HG03095 (cell line): ENCODE measurements at regions not wholly inside any gene's neighbourhood (a gene's known extent, or its start where the extent isn't known, plus 50 kb on each side); places are given as distances from the start of the nearest gene placed in this dataset.

ENCODE experiments used
- ATAC-seq: cut with Tn5 transposase; IDR thresholded peaks from one replicate; pipeline ENCODE4 v1.9.1; 2021; ENCODE audit warnings: moderate library complexity; ENCODE audit not compliant: unreplicated experiment

DNA sequence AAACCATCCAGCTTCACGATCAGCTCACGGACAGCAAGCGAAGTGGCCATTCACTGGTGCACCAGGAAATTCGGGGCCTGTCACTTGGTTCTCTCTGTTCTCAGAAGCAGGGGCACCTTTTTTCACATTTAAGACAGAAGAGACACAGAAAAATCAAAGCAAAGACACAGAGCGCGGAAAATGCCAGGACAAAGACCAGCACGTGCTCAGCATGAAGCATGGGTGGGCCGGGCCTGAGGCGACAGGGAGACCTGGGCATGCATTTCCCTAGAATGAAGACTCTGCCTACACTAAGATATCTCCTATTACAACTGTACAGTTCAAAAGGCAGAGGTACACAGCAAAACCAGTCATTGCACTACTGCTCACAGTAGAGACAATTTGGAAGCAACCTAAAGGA, 117.4 kb upstream of the ID2 start:
- ATAC-seq = no peak

DNA sequence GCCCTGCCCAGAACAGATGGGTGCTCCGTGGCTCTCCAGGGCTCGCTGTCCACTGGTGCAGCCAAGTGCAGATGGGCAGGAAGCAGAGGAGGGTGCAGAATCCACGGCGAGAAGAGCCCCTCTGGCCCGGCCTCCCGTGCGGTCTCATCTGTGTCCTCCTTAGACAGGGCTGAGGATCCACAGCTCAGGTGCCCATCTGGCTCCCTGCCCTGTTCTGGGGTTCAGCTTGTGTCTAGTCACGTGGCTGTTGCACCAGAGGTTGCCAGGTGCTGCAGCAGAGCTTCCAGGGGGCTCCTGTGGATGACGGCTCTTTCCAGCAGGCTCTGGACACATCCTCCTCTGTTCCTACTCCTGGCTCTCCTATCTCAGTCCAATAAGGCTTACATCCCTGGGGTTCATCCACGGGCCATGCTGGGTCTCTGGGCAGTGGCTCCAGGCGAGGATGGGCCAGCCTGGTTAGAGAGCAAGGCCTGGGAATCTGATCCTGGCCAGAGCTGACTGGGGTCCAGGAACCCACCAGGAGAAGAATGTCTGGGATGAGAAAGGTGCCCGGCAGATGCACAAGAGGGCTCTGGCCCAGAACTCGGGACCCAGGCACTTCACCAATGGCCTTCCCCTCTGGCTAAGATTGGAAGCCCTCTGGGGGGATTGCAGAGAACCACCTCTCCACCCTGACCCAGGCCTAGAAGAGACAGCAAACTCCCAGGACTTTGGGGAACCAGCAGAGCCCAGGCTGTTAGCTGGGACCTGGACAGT, 116.3 kb upstream of the ID2 start:
- no peak for ATAC-seq

GRCh38 chr2:8566155-8566670, 115.6 kb upstream of the ID2 start:
- ATAC-seq = no peak

GRCh38 chr2:8566774-8567468, 114.9 kb upstream of the ID2 start:
- no peak for ATAC-seq

- ATAC-seq = no peak
These were observed 114.2 kb upstream of the ID2 start for GRCh38 chr2:8567469-8568260.

- no peak for ATAC-seq
These were observed 113.1 kb upstream of the ID2 start for GRCh38 chr2:8568543-8569302.

DNA sequence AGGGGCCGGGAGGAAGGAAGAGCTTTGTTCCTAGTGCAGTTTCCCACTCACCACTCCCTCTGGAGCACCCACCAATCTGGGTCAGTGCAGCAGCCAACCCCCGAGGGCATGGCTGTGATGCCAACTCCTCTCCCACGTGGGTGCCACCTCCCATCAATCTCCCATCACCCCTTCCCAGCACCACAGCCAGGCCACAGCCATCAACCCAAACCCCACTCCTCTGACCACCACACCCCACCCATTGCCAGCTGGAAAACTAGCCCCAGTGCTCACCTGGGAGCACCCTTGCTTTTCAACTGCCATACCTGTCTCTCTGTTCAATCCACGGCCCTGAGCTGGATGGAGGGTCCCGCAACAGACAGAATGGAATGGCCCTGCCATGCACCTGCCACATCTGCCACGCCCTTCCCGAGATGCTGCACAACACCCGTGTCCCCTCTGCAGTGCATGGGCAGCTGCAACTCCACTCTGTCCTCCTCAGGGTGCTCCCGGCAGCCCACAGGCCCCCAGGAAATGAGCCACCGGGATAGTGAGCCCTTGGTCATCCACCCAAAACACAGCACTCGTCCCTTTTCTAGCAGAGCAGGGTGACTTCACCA, 112.4 kb upstream of the ID2 start:
- ATAC-seq = no peak

DNA sequence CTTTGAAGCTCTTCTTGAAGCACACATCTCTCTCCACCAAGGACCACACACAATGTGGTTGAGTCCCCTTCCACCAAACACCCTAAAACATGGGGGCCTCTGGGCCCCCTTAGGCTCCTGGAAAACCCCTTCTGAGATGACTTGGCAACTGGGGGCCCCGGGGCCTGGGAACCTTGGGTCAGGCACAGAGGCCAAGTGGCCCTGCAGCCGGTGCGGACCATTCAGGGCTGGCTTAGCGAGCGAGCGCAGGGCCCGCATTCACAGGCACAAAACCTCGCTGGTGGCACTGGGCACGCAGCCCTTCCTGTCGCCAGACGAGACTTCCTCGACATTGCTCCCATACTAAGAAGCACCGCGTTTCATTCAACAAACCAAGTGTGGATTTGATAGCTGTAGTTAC, 111.2 kb upstream of the ID2 start:
- no peak for ATAC-seq

DNA sequence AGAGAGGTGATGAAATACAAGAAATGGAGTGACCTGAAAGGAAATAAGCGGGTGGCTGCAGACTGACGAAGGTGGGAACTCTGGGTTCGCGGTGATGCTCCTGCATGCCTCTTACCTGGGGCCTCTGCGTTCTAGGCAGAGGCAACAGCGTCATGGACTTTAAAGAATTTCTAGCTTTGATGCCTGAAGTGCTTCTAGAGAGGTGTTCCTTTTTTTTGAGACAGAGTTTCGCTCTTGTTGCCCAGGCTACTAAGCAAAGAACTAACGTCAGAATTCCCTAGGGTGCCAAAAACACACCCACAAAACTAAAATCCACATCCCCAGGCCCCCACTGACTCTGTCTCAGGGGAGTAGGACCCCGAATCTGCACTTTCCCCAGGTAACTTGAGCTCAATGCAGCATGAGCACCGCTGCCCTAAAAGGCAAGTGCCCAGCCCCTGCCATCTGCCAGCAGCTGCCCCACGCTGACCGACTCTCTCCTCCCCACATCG, 110.5 kb upstream of the ID2 start:
- no peak for ATAC-seq

GRCh38 chr2:8571792-8572499, 109.9 kb upstream of the ID2 start:
- no peak for ATAC-seq

GRCh38 chr2:8572712-8573233, 109.1 kb upstream of the ID2 start:
- ATAC-seq = no peak

DNA sequence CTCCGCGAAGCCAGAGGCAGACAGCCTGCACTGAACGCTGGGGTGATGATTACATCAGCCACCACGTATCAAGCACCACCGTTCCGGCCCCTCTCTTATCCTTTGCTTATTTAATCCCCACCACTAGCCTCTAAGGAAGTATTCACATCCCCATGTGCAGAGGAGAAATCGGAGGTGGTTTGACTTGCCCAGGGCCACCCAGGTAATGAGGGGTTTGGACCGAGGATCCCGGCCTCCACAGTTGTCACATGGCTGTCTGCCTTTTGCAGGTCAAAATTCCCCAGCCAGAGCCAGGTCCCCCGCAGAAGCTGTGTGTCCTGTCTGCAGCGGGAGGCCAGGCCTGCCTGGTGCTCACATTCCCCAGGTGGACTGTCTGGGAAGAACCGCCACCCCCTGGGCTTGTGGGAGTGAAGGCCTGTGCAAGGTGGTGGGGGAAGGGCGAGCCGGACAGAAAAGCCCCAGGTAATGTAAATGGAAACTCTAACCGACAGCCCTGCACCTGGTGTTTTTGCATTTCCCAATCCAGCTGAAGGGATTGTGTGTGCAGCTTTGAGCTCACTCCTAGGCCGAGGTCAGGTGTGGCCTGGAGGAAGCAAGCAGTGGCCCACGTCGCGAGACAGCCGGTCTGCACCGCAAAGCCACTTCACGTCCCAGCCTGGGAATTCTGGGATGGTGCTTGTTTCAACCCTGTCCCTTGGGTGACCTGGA, 108.5 kb upstream of the ID2 start:
- no peak for ATAC-seq

DNA sequence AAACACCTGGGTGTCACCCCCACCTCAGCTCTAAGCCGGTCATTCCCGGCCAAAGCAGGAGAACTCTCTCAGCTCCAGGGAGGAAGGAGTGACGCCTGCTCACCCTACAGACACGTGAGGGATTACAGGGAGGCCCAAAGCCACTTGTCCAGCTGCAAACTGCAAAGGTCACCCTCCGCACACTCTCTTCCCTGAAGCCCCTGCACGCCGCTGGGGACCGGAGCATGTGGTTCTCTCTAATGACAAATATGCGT, 108.0 kb upstream of the ID2 start:
- no peak for ATAC-seq

DNA sequence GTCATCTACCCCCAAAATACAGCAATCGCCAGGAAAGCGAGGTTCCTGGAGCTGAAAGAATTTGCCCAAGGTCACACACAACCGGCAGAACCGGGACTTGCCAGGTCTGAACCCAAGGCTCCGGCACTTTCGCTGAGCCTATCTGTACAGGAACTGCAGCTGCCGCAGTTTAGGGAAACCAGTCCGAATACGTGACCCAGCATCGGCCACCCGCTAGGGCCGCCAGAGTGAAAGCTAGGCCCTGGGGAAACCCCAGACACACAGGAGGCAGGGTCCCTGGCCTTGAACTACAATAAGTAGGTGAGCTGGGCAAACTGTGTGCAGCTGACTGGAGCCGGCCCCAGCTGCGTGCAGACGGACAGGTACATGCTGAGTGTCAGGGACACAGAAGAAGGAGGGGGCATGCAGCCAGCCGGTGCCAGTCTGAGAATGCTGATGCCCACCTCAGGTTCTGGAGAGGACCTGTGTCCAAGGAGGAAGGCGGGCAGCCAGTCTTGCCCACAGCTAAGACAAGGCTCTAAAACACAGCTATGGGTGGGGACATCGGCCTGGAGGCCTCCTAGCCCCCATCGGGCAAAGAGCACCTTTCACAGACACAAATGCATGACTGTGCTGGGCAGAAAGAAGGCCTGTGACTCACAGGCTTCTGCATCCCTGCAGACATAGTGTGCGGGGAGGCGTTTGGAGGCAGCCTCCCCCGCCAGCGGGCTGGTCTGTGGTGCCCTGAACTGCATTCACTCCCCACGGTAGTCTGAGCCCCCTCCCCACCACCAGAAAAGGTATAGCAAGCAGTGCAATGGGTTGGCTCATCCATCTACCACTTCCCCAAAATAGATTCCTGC, 107.4 kb upstream of the ID2 start:
- ATAC-seq = peak; percentile 70

DNA sequence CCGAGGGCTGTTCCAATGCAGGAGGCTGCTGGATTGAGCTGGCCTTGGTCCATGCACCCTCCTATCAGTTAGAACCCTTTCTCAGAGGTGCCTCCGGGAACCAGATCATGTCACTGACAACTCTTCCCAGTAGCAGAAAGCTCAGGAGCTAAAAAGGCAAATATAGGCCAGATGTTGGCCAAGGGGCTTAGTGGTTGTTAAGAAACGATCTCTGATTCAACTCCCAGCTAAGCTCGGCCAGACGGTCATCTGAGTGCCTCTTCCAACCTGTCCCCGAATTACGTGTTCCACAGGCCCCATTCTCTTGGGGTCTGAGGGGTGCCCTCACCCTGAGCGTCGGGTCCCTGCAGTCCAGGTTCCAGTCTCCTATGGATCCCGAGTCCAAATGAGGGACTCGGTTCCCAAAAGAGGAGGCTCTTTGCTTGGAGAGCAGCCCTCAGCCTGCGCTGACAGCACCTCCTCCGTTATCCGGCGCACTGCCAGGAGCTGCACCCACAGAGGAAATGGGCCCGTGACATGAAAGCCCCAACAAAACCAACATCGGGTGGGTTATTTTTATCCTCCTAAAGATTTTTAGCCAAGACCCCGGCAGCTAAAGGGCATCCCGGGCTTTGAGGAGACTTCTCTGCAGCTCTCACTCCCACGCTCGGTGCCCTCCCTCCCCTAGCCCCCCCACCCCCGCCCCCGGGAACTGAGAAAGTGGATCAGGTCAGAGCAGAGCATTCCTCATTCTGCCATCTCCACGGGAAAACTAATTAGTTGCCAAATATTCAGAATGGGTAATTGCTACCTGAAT, 106.6 kb upstream of the ID2 start:
- no peak for ATAC-seq

DNA sequence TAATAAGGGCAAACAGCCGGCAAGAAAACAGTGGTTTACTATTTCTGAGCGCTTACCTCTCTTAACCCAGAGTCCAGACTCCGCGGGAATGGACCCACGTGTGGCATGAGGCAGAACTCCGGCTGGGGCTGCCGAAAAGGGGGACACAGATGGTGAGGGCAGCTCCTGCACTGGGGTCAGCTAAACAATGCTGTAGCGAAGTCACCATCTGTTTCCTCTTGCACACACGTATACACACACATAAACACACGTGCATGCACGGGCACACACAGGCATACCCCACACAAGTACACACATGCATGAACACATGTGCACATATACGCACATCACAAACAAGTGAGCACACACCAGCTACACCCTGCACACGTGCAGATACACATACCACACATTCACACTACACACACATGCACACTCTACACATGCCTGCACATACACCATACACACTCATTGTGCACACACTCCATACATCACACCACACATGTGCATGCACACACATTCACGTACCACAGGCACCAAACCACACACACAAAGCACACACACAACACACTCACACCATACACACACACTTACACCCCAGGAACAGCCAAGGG, 105.9 kb upstream of the ID2 start:
- no peak for ATAC-seq

DNA sequence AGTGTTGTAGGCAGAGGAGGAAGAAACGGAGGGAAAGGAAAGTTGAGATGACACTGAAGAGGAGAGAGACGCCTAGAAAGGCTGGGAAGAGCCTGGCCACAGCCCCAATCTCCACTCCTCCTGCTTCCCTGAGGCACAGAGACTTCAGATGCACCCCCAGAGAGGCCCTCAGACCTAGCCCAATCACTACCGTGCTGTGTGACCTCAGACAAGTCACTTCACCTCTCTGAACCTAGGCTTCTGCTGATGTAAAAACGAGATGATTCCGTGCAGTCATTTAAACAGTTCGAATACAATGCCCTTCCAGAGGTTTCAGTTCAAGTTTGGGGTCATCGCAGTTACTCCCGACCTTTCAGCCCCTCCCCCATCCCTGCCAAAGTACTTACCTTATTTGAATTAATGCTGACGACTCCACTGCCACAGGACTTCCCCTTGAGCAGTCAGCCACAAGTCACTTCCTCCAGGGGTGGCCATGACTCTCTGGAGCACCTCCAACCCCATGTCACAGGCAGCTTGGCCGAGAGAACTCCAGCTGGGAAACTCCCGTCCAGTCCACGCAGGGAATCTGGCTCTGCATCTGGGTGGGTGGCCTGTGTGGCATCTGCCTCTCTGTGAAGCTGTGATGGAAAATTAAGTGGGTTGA, 105.2 kb upstream of the ID2 start:
- ATAC-seq = no peak
